NB4 (cell line): ENCODE measurements at regions not wholly inside any gene's neighbourhood (a gene's known extent, or its start where the extent isn't known, plus 50 kb on each side); places are given as distances from the start of the nearest gene placed in this dataset.
"Not testable (repeated sequence)": the region's sequence is repeated elsewhere in the genome, so short reads cannot be mapped to it uniquely, and the experiment has no call there.

Experiments used
- DNase-seq: peaks from one replicate; pipeline ENCODE4 v3.0.0; 2010; ENCODE audit warnings: low read depth
- H3K4me3 ChIP-seq: one replicate; pipeline ENCODE4 v1.5.1; 2011; ENCODE audit warnings: mild to moderate bottlenecking, low read depth, low read length, moderate library complexity
- MAX ChIP-seq: IDR thresholded peaks from 2 replicates; pipeline ENCODE4 v1.6.1; 2011; ENCODE audit warnings: low read depth, low read length
- MYC ChIP-seq: IDR thresholded peaks from 2 replicates; pipeline ENCODE4 v1.6.1; 2011; ENCODE audit warnings: low read depth, low read length
- POLR2A ChIP-seq: IDR thresholded peaks from 2 replicates; pipeline ENCODE4 v1.6.1; 2011; ENCODE audit warnings: mild to moderate bottlenecking; ENCODE audit not compliant: insufficient read length; ENCODE audit errors: extremely low read depth
- TF ChIP-seq, protein P1 (sequence below): IDR thresholded peaks from one replicate; pipeline ENCODE4 v1.5.1; 2012; ENCODE audit warnings: low read depth, low read length

- TF ChIP-seq MAX: no peak
- no peak overlapping the region for H3K4me3 ChIP-seq
- DNase-seq: no peak
Measured at GRCh38 chr13:54599413-54599812, 1570.8 kb downstream of the OLFM4 start.

DNA sequence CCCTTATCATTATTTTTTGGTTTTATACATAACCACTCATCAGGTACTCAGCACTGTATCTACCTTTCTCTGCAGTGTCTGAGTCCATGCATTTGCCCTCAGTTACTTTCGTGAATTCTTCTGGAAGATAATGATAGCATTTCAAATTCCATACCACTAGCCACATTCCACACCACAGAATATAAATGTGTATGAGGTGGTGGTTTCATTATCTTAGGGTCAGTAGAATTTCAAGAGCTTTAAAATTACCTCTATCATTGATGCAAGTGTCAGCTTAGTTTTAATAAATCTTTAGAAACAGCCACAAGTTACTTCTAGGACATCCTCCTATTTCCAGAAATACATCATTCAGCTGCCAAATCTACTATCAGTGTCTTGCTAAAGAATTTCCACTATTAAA is 1578.3 kb downstream of the OLFM4 start:
- H3K4me3 ChIP-seq: no peak overlapping the region
- DNase-seq: no peak
- no peak for TF ChIP-seq MAX

DNA sequence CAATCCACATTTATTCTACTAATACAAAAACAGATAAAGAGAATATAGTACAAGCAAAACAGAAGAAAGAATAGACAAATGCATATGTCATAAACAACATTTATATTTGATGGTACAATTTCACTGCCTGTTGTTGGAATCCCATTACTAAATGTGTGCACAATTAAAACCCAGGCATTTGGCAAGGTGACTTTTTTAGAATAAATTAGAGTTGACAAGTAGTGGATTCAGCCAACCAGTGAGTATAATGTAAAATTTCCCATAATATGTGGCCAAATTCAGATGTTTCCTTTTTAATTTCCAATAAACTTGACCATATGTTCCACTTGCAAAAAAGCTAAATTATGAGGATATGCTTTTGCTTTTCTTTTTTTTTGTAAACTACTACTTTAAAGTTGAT is 1578.8 kb downstream of the OLFM4 start:
- TF ChIP-seq MAX (no peak), MYC (no peak), POLR2A (no peak)
- TF ChIP-seq, protein P1, sequence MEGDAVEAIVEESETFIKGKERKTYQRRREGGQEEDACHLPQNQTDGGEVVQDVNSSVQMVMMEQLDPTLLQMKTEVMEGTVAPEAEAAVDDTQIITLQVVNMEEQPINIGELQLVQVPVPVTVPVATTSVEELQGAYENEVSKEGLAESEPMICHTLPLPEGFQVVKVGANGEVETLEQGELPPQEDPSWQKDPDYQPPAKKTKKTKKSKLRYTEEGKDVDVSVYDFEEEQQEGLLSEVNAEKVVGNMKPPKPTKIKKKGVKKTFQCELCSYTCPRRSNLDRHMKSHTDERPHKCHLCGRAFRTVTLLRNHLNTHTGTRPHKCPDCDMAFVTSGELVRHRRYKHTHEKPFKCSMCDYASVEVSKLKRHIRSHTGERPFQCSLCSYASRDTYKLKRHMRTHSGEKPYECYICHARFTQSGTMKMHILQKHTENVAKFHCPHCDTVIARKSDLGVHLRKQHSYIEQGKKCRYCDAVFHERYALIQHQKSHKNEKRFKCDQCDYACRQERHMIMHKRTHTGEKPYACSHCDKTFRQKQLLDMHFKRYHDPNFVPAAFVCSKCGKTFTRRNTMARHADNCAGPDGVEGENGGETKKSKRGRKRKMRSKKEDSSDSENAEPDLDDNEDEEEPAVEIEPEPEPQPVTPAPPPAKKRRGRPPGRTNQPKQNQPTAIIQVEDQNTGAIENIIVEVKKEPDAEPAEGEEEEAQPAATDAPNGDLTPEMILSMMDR: no peak
- no peak overlapping the region for H3K4me3 ChIP-seq
- no peak for DNase-seq

GRCh38 chr13:54611390-54611789 is 1582.8 kb downstream of the OLFM4 start:
- TF ChIP-seq MYC: no peak
- TF ChIP-seq POLR2A: no peak
- TF ChIP-seq MAX: no peak
- TF ChIP-seq, protein P1: no peak
- no peak for DNase-seq
- no peak overlapping the region for H3K4me3 ChIP-seq

DNA sequence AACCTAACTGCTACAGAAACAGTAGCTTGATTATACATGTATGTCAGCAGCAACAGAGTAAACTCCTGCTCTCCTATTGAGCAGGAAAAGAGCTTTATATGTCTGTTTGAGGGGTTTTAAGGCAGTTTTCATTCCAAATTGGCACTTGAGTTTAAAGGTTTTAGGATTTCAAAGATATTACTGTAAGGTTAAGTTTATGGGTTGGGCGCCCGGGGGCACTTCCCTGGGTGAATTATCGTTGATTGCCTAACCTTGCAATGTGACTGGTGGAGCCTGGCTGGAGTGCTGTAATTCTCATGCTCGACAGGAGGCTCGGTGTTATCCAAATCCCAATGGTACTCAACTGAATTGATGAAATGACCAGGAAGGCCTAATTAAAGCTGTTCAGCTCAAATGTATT is 1586.1 kb downstream of the OLFM4 start:
- no peak overlapping the region for H3K4me3 ChIP-seq
- DNase-seq: no peak
- TF ChIP-seq MYC (no peak), MAX (no peak), POLR2A (no peak)
- TF ChIP-seq, protein P1: no peak

DNA sequence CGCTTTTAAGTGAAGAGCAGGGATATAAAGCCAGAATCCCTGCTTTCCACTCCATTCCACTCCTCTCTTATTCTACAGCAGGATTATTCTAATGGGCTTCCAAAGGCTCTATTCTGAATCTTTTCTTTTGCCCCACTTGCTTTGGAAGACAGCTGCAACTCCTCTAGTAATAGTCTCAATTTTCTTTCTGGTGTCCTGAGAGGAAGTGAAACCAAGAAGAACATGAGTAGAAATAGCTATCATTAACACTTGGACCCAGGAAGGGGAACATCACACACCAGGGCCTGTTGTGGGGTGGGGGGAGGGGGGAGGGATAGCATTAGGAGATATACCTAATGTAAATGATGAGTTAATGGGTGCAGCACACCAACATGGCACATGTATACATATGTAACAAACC is 1597.9 kb downstream of the OLFM4 start:
- DNase-seq: peak; percentile 16
- not testable (repeated sequence) for H3K4me3 ChIP-seq

DNA sequence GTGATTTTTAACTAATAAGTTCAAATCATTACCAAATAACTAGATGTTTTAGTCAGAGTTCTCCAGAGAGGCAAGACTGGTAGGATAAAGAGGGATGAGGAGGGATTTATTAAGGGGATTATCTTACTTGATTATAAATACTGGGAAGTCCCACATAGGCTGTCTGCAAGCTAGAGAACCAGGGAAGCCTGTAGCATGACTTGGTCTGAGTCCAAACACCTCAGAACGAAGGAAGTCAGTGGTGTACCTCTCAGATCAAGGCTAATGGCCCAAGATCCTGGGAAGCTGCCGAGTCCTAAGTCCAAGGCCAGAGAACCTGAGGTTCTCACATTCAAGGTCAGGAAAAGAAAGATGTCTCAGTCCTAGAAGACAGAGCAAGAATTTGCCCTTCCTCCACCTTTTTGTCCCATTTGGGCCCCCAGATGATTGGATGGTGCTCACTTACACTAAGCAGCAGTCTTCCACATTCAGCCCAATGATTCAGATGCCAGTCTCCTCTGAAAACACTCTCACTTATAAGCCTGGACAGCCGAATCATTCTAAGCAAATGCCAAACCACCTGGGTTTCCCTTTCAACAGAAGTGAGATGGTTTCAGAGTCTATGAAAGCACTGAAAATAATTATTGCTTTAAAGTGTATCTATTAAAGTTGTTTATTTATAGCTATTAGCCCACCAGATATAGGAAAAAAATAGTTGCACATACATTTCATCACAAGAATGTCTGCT is 1599.2 kb downstream of the OLFM4 start:
- TF ChIP-seq, protein P1: no peak
- no peak for TF ChIP-seq POLR2A
- TF ChIP-seq MYC: no peak
- no peak for TF ChIP-seq MAX
- DNase-seq: no peak
- no peak overlapping the region for H3K4me3 ChIP-seq
